ENCODE measurements at regions not wholly inside any gene's neighbourhood (a gene's known extent, or its start where the extent isn't known, plus 50 kb on each side); places are given as distances from the start of the nearest gene placed in this dataset.
"Not testable (repeated sequence)": the region's sequence is repeated elsewhere in the genome, so short reads cannot be mapped to it uniquely, and the experiment has no call there.

DNA sequence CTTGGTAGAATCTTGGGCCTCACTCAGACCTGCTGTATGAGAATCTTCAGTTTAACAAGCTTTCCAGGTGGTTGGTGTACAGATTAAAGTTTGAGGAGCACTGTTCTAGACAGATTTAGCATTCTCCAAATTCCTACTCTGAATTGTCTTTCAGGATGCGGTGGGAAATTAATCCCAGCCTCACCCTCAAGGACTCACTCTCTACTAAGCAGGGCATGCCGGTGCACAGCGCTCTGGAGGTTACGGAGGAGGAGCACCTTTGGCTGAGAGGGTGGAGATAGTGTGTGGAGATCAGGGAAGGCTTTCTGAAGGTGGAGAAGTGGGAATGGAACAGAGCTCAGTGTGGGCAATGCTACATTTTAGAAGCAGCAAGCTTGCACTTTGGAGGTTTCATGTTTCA lies 359.2 kb downstream of the LRATD1 start:
- DNase-seq = no peak

DNA sequence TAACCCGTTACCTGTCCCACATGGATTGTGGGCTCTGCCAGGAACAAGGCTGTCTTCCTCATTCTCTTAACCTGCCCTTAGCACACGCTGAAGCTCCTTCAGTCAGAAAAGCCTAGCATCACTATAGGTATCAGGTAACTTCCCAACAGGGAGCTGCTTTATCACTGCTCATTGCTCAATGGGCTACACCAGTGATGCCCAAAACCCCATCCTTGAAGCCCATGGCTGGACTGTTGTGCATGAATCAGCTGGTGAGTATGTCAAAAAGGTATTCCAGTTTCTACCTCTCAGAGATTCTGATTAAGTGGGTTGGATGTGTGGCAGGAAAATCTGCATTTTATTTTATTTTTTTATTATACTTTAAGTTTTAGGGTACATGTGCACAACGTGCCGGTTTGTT lies 362.2 kb downstream of the LRATD1 start:
- no peak for DNase-seq

DNA sequence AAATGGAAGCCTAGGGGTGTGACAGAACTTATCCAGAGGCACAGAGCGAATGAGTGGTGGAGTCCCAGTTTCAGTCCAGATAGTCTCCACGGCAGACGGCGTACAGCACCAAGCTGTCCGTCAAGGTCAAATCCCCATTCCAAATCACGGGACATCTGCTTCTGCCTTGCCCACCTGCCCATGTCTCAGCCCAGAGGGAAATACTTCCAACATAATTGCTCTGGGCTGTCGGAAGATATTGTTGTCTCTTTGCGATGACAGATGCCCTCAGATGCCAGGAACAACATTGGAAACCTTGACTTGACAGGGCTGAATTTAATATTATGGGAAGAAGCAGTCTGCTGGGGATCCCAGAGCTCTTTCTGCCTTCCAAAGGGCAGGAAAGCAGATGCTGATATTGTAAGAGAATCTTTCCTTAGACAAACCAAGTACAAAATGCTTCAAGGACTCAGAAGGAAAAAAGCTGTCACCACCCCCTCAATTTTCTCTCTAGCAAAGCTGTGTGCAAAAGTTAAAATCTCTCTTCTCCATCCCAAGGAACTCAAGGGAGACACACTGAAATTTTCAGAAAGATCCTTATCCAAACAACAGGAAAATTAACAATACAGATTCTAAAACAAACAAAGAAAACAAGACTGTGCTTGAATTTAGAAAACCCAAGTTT lies 364.0 kb downstream of the LRATD1 start:
- no peak for DNase-seq

DNA sequence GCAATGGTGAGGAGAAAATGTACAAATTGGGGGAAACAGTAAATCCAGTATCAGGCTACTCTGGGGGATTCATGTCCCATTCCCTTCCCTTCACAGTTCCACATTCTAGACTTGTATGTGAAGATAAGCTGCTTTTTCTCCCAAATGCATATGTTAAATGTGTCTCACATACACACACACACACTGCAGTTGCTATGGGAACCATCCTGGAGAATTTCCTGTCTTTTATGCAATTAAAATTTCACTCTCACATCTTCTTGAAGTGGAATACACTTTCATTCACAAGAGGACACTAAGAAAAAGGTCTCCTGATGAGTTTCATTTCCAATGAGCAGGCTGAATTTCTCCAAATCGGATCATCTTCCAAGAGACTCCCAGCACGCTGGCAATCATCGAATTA lies 366.0 kb downstream of the LRATD1 start:
- DNase-seq = no peak

DNA sequence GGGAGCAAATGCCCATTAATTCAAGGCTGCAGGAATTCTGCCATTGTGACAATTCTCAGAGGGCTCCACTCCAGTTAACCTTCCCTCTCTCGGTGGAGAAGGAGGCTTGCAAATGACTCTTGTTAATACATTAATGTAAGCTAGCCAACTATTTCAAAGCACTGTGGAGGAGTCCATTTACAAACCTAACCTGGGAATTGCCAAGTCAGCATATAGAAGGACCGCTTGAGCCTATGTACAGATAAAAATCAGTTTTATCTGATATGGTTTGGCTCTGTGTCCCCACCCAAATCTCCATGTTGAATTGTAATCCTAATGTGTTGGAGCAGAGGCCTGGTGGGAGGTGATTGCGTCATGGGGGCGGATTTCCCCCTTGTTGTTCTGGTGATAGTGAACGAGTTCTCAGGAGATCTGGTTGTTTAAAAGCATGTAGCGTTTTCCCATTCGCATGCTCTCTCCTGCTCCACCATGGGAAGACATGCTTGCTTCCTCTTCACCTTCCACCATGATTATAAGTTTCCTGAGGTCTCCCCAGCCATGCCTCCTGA lies 366.7 kb downstream of the LRATD1 start:
- DNase-seq = no peak

DNA sequence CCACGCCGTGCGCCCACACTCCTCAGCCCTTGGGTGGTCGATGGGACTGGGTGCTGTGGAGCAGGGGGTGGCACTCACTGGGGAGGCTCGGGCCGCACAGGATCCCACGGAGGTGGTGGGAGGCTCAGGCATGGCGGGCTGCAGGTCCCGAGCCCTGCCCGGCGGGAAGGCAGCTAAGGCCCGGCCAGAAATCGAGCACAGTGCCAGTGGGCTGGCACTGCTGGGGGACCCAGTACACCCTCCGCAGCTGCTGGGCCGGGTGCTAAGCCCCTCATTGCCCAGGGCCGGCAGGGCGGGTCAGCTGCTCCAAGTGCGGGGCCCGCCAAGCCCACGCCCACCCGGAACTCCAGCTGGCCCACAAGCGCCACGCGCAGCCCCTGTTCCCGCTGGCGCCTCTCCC lies 370.0 kb downstream of the LRATD1 start:
- not testable (repeated sequence) for DNase-seq

DNA sequence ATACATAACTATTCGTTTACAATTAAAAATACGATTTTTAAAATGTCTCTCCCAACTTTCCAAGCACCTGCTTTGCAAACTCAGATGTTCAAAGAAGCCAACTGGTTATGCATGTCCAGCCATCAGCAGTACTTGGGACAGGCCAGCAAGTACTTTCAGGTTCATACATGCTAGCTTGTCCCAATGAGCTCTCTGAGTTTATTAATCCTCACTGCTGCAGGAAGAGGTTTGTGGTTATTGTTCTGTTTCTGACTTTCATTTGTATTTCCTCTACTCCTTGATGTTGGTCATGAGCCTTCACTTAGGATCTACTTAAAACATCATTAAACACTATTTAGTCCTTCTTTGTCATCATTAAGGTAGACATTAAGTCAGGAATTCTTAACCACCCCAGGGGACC lies 374.1 kb downstream of the LRATD1 start:
- DNase-seq = no peak

DNA sequence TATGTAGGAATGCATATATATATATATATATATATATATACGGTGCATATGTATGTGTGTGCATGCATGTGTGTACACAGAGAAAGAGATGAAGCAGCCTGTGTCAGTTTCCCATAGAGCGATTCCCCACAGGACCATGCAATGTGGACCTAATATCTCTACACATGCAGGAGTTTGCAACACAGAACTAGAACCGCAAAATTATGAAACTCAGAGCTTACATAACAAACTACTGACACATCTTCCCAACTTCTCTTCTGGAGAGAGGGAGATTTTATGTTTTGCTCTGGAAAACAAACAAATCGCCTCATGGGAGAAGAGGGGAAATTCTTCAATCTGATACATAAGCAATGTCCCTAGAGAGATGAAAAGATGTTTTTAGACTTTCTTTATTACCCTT lies 377.2 kb downstream of the LRATD1 start:
- DNase-seq = no peak

DNA sequence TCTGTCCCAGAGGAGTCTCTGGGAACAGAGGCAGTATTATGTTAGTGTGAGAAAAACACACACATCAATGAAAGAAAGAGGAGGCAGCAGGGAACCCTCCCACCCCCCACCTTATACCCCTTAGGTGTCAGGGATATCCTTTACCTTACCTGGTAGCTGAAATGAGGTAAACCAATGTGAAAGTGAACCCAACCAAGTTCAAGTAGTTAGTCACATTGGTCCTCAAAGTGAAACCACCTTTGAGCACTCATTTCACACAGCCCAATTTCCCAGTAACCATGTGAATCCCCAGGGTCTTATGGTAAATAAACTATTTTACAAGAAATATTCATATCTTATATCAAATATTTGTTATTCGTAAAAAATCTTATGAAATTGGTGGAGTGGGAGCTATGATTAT lies 377.8 kb downstream of the LRATD1 start:
- no peak for DNase-seq

DNA sequence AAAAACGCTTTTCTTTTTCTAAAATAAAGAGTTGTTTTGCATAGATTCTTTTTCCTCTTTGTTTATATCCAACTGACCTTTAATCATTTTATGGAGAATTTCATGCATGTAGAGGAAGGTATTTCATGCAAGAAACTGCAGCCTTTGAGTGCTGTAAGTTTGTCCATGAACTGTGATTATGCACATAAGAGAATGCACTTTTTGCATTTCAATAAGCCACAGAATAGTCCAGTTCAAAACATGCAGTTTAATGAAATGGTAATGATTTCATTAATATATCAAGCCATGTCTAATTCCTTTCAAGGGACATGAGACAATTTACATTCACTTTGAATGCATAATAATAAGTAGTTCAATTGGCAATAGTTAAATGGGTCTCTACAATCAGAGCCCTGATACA lies 386.3 kb downstream of the LRATD1 start:
- no peak for DNase-seq

DNA sequence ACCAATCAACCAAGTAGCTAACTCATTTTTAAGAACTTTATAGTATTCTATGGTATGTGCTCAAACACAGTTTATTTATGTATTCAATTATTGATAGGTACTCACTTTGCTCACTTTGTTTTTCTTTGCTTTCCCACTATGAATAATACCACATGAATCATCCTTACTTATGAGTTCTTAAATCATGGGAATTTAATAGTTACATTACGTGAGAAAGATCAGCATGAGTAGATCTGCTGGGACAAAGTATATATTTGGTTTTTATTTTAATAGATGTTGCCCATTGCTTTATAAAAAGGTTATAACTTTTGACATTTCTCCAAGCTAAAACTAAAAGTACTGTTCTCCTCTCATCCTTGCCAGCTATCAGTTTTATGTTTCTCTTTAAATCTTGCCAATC lies 390.7 kb downstream of the LRATD1 start:
- no peak for DNase-seq

DNA sequence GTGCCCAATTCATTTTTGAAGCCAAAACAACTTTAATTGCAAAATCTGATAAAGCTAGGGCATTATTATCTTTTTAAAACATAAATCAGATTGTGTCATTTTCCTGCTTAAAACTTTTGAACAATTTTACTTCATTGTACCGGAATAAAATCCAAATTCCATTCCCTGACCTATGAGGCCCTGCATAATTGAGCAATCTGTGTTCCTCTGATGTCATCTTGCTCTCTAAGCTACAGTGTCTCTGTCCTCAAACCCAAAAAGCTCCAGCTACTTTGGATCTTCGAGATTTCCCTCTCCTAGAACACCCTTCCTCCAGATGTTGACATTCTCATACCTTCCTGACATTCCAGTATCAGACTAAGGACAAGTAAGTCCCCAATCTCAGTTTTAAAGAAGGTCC lies 395.9 kb downstream of the LRATD1 start:
- DNase-seq = no peak

DNA sequence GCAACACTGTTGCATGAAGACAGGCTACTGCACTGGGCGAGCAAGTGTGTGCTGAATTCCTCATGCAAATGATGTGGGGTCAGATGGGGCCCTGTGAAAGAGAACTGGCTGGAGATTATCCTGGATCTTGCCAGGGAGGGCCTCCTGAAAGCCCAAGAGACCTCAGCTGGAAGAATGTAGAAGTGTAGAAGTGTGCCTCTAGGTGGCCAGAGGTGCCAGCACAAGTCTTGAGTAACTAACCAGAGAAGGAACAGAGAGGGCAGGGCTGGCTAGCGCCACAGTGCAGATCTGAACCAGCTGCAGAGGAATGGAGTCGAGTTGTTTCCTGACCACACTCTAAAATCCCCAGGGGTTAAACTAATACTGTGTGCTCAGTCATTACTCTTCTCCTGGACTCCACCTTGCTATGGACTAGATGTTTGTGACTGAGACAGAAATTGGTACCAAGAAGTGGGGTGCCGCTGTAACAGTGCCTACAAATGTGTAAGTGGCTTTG lies 399.3 kb downstream of the LRATD1 start:
- DNase-seq = no peak

DNA sequence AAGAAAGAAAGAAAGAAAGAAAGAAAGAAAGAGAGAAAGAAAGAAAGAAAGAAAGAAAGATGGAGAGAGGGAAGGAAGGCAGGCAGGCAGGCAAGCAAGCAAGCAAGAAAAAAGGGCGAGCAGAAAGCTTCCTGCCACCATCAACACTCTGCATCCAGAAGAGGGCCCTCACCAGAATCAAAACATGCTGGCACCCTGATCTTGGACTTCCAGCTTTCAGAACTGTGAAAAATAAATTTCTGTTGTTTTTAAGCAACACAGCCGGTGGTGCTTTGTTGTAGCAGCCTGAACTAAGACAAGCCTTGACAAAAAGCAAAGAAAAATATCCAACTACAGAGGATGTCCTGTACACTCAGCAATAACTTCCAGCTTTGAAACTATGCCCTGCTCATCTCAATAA lies 401.7 kb downstream of the LRATD1 start:
- no peak for DNase-seq

DNA sequence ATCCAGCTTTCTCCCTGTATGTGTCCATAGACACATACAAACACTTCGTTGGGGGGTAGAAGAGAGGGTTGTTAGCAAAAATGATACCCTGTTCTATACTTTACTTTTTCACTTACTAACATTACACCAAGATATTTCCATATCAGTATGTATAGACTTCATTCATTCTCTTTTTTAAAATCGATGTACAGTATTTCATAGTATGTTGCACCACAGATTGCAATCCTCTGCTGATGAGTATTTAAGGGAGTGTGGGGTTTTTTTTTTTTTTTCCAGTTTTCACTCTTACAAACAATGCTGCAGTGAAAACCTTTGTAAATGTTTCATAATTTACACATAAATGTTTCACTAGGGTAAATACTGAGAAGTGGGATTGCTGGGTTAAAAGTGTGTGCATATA lies 402.3 kb downstream of the LRATD1 start:
- DNase-seq = no peak

DNA sequence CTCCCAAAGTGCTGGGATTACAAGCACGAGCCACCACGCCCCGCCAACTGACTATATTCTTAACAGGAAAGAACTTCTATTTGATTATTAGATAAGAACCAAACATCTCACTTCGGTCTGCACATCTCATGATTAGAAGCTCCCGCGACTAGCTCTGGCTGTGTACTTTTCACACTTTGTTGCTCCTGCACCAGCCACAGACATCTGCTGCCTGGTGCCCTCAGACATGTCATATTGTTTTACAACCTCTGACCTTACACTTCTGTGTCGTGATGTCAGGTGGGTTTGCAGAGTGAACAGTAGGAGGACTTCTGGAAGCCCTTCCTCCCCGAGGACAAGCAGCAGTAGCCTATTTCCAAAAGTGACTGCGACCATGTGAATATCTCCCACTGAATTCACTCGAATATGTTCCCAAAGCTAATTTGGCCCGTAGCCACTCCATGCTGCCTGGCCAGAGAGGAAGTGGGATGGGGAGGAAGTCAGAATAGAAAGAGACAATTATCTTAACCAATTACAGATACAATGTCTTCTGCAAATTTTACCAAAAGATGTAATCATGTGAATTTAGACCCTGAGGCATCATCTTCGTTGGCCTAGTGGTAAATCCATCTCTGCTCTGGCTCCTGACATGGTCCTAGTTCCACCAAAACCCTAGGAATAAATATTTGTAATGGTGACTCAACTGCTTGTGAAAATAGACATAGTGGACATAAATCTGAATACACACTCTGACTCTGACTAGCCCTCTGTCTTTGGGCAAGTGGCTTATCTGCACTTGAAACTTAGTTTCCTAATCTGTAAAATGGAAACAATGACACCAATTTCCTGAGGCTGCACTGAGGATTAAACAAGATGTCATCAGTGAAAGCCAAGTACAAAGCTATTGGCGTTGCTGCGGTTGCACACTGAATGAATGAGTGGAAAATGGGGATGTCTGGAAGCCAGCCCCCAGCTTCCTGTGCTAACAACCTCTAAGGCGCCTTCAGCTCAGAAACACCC lies 406.1 kb downstream of the LRATD1 start:
- no peak for DNase-seq

DNA sequence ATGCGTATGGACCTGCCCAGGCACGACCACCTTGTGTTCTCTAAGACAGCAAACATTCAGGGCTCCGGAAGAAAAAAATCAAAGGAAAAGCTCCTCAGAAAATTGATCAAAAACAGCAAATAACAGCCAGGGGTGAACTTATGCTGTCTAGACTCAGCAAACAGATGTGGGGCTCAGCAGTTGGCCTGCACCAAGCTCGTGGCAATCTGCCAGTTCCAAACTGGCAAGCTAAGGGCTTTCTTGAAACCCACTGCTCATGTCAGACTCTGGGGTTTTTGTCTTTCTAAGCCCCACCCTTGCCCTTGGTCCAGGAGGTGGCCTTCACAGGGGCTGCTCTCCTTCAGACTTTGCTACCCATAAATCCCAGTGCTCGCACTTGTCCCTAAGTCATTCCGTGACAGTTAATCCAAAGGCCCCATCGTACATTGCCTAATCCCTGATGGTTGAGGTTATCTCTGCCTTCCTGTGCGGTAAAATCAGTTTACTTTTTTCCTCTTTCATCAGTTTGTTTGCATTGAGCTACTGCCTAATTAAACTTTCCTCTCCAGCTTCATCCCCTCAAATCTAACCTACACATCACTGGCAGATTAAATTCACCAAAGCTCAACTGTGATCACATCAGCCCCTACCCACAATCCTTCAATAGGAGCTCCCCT lies 408.0 kb downstream of the LRATD1 start:
- no peak for DNase-seq

DNA sequence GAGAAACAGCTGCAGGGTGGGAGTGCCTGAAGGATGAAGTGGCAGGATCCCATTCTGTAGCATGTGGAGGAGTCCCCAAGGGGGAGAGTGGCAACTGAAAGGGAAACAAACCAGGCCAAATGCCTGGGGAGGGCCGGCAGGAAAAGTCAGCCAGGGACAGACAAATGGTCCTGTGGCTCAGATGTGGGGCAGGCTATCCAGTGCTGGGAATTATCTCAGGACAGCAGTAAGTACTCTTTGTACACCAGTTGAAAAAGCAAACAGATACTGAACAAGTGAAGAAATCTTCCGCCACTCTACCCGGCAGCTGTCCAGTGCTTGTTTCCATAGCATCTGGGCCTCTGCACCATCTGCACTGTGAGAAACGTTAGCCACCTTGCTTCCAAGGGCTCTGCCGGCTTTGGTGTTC lies 408.9 kb downstream of the LRATD1 start:
- no peak for DNase-seq

DNA sequence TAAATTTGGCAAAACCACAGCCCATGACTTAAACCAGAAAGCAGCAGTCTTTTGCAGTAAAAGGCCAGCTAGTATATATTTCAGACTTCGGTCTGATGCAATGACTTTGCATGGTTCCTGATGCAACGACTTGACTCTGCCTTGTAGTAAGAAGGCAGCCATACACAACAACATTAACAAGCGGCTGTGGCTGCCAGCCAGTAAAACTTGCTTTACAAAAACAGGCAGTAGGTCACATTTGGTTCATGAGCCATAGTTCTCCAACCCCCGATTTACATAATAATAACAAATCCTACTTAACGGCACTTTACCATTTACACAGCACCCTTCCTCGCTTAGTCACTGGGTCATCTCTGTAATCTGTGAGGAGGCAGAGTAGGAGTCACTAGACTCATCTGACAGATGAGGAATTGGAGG lies 410.3 kb downstream of the LRATD1 start:
- no peak for DNase-seq

DNA sequence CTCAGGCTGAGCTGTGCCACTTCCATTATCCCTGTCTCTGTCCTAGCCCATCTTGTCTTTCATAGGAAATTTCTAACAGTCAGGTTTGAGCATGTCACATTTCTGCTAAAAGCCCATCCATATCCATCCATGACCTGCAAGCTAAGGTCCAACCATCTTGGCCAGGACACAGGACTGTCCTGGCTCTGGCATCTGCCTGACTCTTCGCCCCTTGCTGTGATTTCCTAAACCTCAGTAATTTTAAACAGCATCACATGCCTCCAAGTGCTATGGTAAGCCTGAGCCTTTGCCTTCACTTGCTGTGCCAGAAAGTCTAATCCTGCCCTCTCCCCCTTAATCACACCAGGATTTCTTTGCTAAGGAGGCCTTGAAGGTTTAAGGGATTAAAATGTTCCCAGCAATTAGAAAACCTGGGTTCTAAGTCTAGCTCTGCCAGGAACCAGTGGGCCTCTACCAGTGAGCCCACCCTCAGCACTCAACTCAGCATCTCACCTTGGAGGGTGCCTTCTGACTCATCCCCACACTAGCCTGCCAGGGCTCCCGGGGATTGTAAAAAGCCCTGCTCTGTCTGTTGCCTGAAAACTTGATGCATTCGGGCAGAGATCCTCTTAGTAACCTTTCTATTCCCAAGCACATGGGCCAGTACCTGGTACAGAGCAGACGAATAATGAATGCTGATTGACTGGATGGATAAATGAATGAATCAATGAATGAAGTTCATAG lies 411.0 kb downstream of the LRATD1 start:
- DNase-seq = no peak

DNA sequence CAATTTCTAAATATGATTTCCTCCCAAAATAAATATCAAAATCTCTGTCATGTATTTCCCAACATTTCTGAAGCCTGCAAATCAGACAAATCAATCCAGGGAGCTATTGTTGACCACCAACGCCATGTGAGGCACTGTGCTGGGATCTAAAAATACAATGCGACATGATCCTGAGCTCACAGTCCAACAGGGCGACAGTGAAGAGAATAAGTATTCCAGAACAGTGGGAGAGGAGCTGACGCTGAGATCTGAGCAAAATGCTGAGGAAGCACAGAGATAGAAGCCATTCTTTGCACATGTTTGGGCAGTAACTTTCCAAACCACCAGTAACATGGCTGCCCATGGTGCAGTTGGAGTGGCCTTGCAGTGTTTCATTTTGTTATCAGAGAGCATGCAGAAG lies 412.5 kb downstream of the LRATD1 start:
- no peak for DNase-seq

DNA sequence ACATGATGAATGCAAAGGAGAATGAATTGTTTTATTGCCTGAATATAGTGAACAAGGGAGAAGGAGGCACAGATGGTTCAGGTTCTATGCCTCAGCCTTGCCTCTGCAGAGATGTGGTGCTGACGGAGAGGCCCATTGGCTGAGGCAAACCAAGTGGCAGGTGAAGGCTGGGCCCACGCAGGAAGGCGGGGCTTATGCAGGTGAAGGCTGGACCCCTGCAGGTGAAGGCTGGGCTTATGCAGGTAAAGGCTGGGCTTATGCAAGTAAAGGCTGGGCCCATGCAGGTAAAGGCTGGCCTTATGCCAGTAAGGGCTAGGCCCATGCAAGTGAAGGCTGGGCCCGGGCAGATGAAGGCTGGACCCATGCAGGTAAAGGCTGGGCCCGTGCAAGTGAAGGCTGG lies 414.7 kb downstream of the LRATD1 start:
- no peak for DNase-seq

Data from dermis blood vessel endothelial cell (primary cell).